Kidney capillary endothelial cell (primary cell): ENCODE measurements at regions not wholly inside any gene's neighbourhood (a gene's known extent, or its start where the extent isn't known, plus 50 kb on each side); places are given as distances from the start of the nearest gene placed in this dataset.
A peak's percentile ranks its signal among the peaks of the same experiment; 100 is the strongest.

ENCODE experiments used
- DNase-seq: peaks from one replicate; pipeline ENCODE4 v3.0.0-alpha.2; 2018; ENCODE audit warnings: low spot score

DNA sequence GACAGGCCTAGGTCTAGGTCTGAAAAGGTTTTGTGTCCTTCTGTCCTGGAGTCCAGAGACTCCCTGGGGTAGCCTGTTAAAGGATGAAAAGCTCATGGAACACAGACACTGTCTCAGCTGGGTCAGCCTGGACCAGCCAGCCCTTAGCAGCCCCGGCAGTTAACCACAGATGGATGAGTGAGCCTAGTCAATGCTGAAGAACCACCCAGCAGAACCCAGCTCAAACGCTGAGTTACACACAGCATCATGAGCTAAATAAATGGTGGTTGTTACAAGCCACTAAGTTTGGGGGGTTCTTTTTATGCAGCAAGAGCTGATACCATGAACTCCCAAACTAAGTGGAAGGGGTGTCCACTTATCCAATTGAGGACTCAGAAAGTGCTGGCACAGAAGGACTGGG, 472.8 kb upstream of the PROK2 start:
- no peak for DNase-seq

DNA sequence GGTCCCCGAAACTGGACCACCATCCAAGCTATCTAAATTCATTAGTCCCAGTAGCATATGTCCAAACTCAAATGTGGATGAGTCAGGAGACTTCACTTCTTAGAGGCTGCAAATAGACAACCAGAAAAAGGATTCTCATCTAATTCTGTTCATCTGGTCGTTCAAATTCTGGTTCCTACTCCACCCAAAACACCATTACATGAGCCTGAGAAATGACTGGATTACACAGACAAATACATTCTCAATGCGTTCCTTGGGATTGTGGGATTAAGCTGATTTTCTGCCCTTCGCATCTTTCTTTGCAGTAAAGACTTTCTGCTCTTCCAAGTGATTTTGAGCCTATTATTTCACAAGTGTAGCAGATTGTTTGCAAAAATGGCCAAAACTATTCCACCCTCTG, 472.3 kb upstream of the PROK2 start:
- DNase-seq: no peak

DNA sequence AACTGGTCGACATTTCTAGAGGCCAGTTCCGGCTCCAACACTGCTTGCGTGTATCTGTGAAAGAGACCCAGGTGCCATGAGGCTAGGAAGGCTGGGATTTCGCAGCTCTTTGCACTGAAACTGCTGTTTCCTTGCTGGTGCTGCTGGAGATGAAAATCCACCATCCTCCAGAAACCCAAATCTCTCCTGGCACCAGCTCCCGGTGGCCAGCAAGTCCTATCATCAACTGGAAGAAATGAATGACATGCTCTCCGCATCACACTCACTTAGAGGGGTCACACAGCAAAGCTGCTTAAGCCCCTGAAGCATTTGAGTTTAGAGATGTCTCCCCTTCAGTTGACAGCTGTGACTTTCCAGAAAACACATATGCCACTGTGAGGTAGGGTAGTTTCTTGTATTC, 471.8 kb upstream of the PROK2 start:
- DNase-seq: no peak

DNA sequence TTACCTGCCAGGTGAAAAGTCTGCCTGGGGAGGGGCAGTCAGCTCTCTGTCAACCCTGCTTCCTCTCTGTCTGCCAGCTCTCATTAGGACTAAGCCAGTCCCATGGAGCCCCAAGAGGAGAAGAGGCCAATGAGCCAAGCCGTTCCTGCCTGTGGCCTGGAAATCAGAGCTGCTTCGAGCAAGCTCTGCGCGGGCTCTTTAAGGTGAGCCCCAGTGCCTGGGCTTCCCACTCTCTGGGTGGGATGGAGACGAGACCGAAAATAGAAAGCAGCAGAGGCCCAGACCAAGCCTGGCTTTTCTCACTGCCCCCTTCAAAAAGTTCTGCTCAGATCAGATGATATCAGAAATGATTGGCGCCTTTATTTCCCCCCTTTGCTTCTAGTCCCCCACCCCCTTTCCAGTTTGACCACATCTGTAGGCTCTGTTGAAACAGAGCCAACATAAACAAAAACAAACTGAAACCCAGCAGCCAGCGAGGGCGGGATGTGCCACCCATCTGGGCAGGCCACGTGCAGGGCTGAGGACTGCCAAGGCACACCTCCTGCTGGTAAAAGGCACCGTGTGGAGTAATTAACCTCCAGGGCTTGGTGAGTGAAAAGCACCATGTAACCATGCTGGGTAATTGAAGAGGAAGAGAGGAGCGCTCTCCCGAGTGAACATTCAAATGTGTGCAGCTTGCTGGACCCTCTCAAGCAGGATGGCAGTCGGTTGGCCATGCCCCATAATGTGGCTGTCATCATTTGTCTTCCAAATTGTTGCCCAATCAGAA, 471.0 kb upstream of the PROK2 start:
- DNase-seq: no peak

DNA sequence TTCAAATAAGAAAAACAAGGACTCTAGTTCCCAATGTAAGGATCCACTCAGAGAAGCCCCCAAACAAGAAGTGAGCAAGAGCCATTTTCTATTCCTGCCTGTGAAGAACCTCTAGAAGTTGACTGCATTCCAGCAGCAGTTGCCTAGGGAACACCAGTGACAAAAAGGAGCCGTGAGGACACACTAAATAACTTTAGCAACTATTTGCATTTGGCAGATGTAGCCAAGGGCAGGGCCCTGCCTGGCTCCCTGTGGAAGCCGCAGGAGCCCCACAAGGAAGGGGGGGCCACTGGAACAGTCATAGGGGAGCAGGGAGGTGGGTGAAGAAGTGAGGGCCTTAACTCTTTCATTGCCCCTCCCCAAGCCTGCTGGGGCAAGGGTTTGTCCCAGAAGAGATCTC, 470.2 kb upstream of the PROK2 start:
- DNase-seq: no peak

DNA sequence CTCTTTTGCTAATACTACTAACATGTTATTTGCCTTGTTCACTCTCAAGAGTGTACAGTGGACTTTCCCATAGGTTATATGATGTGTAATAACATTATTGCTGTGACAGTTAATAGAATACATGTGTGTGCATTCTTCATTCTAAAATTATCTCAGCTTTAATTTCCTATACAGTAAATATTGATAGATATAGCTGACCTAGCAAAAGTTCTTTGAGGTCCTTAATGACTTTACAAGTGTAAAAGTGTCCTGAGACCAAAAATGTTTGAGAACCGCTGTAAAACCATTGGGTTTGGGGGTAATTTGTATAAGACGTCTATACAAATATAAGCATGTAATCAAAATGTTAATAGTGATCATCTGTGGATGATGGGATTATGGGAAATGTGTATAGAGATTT, 469.5 kb upstream of the PROK2 start:
- DNase-seq: no peak

DNA sequence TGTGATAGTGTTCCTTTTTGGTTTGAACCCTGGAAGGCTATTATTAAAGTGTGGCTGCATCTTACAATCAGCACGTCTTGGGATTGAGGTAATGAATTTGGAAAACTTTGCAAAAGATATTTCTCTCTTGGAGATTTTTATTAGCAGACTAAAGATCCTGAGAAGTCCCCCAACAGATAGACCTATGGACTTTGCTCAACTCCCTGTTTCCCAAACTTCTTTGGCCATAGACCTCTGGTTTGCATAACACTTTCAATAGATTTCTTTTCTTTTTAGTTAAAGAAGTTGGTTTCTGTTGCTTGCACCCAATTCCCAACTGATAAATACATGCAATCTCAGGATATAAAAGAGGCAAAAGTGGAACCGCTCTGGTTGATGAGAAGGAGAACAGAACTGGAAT, 465.8 kb upstream of the PROK2 start:
- no peak for DNase-seq

DNA sequence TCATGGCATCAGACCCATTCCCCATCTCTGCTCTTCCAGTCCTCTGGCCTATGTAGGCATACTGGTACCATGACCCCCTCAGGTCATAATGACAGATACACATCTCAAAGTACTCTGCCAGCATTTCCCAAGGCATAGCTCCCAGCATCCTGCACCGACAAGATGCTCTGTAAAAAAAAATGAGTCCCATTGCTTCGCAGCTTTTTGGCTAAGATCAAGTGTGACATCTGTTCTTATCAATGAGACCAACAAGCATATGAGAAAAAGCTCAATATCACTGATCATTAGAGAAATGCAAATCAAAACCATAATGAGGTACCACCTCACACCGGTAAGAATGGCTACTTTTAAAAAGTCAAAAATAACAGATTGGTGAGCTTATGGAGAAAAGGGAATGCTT, 463.9 kb upstream of the PROK2 start:
- no peak for DNase-seq

DNA sequence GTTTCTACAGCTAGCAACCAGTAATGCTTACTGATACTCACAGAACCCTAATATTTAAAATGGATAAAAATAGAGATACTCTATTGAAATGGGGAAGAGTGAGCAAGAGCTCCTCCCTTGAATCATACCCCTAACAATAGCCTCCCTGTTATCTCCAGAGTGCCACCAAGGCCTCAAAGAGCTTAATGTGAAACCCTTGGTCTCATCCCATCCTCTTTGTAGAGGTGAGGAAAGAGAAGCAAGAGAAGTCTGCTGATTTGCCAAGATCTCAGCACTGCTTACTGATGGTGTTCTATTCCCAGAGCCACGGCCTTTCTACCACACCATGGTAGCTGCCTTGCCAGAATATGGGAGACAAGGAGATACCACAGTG, 463.4 kb upstream of the PROK2 start:
- no peak for DNase-seq

DNA sequence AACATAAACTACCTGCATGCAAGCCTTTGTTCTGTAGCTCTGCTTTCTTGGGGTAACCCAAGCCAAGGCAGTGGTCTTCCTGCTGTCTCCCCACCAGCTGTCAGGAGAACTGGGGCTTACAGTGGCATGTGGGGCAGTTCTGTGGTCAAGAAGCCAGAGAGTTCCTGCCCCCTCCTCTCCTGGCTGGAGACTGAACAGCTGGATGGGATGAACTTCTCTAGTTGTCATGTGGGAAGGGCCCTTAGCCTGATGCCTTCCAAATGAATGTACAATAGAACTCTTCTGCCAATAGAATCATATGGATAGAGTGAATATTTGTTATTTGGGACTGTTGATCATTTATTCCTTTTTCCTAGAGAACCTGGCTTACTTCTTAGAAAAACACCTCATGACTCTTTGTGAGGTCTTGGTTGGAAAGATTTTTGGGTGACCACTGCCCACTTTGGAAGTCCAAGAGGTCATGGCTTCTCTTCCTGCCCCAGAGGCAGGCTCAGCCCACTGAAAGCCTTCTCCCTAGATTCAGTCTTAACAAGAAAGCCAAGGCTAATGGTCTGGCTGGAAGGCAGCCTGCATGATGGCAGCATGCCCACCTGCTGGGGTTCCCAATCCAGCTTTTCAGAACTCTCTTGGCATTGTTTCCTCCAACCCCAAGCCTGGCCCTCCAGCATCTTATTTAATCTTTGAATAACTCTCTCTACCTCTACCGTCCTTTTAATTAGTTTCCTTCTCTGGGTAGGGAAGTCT, 462.9 kb upstream of the PROK2 start:
- DNase-seq: no peak

DNA sequence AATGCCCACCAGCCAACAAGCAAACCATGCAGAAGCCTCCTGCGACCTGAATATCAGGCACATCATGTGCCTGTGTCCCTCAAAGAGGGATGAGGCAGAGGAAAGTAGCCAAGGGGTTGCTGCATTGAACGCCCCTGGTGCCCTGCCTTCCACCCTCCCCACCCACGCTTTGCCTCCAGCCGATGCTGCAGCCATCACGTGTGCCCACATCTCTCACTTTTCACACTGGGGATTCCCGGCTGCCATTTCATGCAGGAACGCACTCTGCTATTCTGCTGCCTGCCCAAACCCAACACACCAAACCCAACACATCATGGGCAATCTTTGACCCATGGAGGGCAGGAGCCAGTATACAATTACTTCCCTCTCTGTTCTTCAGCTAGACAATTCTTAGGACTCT, 462.2 kb upstream of the PROK2 start:
- no peak for DNase-seq

DNA sequence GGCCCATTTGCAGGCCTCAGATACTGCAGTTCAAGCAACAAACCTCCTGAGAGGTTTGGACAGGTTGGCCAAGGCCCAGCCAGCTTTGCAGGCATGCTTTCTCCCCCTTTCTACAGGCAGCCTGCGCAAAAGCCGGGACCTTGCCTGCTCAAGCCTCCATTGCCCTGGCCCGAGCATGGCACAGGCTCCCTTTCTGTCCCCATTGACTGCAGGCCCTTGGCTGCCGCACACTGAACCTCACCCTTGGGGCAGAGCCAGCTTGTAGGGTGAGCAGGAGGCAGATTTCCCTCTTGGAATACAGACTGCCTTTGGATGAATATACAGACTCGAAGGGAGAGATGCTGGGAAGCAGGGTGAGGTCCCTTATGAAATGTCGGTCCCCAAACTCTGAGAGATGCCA, 461.7 kb upstream of the PROK2 start:
- DNase-seq: no peak

DNA sequence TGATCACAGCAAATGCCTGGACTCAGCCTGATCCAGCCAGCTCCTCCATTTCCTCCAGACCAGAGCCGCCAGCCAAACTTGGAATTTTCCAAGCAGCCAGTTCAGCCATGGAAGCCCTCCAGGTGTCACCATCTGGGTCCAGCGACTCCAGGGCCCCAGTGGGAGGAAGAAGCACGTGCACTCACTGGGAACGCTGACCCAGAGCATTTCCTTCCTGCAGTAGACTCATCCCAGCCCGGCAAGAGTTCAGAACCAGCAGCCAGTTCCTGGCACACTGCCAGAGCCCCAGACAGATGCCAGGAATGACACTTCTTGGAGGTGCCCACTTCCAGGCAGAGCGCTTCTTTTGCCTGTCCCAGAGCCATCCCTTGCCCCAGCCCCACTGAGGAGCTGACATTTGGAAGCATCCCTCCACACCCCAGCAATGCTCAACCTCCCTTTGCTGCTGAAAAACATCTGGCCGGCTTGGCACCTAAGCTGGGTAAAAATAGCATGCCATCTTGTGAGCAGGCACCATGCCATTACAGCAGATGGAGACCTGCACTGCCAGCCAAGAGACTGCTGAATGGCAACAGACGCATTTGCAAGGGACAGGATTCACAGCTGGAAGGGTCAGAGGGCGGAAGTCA, 460.3 kb upstream of the PROK2 start:
- peak; percentile 79 for DNase-seq

DNA sequence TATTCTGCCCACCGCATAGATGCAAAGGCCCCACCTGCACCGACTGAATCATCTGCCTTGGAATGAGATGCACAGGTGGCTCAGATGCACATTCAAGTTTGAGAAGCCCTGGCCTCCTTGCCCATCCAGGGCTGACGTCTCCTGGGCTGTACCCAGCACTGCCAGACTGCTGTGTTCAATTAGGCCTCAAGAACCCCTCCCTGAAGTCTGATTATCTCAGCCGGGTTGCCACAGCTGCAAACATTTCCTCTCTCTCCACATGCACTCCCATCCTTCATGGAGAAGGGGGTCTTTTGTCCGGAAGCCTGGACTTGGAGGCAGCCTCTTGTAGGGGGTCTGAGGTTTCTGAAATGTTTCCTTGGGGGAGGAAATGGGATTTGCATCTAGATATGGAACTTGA, 459.4 kb upstream of the PROK2 start:
- DNase-seq: no peak

DNA sequence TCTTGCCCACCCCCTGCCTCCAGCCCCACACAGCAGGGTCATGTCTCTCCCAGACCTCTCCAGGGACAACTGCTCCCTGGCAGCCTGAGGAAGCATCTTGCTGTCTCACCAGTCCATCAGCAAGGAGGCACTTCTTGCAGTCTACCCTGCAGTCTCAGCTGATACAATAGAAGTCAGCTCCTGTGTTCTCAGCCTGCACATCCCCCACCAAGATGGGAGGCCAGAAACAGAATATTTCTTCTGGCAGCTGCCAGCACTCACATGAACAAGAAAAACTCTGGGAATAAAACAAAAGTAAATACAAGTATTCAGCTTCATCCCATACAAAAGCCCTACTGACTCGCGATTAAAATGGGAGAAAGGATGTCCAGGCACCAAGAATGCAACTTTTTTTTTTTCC, 457.4 kb upstream of the PROK2 start:
- DNase-seq: no peak

DNA sequence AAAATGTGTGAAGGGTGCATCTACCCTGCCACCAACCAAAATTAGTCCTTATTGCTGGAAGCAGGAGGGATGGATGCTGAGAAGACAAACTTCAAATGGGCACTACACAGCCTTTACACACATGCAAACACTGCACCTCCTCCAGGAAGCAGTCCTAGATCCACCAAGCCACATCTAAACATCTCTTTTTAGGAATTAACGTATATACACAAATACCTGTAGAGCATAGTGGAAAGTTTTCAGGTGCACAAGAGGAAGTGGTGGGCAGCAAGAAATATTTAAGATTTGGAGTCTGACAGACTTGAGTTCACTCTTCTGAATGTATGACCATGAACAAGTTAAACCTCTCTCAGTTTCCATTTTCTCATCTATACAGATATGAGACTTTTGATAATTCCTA, 456.6 kb upstream of the PROK2 start:
- no peak for DNase-seq

DNA sequence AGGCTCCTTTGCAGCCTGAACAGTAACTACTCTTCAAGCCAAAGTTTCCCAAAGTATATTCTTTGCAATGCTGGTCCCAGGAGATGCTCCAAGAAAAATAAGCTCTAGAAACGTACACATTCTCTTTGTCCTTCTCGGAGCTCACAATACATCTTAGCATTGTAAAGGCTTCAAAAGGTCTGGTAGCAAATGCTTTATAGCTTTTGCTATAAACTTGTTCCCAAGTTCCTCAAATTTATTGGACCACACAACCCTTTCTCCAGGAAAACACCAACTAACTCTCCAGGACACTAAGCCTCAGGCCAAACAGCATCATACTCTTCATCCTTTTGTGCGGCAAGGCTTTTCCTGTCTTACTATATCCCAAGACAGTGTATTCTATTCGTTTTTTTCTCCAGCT, 455.6 kb upstream of the PROK2 start:
- DNase-seq: no peak

DNA sequence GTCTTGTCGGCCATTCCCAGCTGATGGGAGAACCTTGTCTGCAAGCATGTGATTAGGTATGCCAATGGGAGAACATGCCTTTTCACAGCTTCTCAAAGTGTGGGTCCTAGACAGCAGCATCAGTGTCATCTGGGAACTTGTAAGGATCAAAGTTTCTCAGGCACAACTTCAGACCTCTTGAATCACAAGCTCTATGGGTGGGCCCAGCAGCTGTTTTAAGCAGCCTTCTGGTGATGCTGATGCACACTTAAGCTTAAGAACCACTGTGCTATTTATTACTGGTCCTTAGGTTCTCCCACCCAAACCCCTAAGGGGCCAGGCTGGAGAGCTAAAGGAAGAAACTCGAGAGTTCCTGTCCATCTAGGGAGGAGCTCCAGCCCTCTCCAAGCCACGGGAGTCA, 453.9 kb upstream of the PROK2 start:
- no peak for DNase-seq

DNA sequence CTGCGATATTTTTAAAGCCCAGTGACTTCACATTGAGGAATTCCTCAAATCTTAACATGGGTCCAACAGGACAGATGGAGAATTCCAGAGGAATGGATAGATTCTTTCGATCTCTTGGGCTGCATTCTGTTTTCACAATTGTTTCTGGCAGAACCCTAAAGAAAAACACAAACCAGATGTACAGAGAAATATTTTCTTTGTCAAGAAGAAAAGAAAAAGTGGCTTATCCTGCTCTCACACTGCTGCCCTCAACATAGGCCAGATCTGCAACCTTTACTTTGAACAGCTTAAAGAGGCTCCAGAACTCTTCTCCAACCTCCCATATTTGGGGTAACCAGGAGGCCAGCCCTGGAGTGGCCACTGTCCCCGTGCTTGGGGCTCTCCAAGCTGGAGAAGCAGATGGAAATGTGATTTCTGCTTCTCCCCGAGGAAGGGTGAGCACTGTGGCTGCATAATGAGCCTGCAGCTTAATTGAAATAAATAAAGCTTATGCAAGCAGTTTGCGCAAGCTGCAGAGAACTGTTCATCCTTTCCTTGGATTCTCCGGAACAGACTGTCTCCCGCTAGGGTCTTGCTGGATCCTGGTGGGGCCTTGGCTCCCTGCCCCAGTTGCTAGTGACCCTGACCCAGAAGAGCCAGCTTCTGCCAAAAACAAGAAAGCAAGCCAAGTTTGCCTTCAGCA, 453.2 kb upstream of the PROK2 start:
- DNase-seq: no peak

DNA sequence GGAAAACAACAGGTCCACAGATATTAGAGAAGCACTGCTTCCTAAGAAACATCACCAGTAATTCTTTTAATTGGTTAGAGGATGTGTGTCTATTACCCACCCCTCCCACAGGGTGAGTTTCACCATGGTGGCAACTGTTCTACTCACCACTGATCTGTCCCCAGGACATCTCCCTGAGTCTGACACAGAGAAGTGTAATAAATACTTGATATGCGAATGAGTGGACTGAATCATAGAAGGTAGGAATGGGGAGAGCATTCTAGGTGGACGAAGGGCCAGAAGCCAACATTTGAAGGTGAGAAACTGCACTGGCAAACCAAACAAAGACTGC, 452.7 kb upstream of the PROK2 start:
- DNase-seq: no peak

DNA sequence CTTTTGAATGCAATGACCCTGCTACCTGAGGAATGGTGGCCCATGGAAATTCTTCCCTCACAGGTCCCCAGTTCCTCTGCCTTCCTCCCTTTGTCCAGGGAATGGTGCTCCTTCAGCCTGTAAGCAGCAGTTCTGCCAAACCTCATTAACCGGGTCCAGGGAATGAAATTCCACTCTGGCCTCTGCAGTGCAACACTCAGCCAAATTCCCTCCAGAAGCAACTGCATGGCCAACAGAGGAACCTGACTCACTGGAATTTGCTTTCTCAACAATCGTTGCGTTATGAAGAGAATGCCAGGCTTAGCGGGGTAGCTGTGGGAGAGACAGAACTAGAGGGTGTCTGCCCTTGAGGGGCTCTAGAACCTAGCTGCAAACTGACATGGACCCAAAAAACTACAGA, 449.4 kb upstream of the PROK2 start:
- no peak for DNase-seq

DNA sequence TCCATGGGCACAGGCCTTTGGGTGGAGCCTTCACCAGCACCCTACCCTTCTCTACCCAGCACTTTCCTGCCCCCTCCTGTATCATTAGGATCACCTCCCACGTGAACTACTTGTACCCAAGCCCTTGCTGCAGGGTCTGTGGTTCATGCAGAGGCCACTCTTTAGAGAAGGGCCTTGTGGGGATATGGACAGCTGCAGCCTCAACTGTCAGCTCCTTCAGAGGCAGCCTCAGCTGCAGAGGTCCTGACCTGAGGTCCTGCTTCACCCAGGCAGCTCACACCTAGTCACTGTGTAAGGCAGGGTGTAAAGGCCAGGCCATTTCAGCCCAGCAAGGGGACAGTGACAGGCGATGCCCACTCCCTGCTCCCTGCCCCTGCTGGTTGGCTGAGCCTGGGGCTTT, 448.6 kb upstream of the PROK2 start:
- DNase-seq: no peak

DNA sequence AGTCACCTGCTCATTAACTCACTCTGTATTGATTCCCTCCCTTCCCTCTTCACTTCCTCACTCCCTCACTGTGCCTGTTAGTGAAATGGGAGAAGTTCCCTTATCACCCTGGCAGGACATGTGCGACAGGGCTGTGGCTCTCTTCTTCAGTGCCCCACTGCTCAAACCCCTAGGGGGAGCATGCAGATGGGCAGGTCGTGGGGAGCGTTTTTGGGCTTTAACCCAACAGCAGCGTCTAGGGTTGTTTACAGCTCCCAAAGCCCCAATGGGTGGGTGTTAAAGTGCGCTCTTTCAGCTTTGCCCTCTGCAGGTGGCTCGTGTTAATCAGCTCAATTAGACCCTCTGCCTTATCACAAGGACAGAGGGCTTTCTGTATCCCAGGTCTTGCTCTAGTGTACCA, 447.8 kb upstream of the PROK2 start:
- DNase-seq: no peak
